ENCODE measurements at regions not wholly inside any gene's neighbourhood (a gene's known extent, or its start where the extent isn't known, plus 50 kb on each side); places are given as distances from the start of the nearest gene placed in this dataset.
A peak's percentile ranks its signal among the peaks of the same experiment; 100 is the strongest.
"Not testable (repeated sequence)": the region's sequence is repeated elsewhere in the genome, so short reads cannot be mapped to it uniquely, and the experiment has no call there.

GRCh38 chr6:119418084-119418483 lies 68.5 kb upstream of the MAN1A1 start:
- POLR2A ChIA-PET; H3K4me3 ChIP-seq (replicated peaks in 1 of 3; ENCODE audit: insufficient read depth in 1 of 3, low read depth in 2 of 3, low read length in 3 of 3); H3K27me3 ChIP-seq (ENCODE audit: control insufficient read depth in 1 of 2, insufficient read depth in 2 of 2, low read length in 2 of 2); H3K79me2 ChIP-seq (ENCODE audit: insufficient read depth, low read length); H2AFZ ChIP-seq (ENCODE audit: low read length); FAIRE-seq; H3K27ac ChIP-seq (ENCODE audit: extremely low read length, insufficient read depth, low read length); H3K9ac ChIP-seq (ENCODE audit: insufficient read depth, low read depth, low read length); in situ Hi-C loops (cut with HindIII; ENCODE audit: extremely low pct_ligation_motif_present, low pct_unique_long_range_greater_than_20kb); BruUV-seq (replicated peaks); intact Hi-C loops (cut with micrococcal nuclease; ENCODE audit: unreplicated experiment); H4K20me1 ChIP-seq (ENCODE audit: insufficient read depth, low read length); H3K4me1 ChIP-seq (ENCODE audit: insufficient read depth, low read length); H3K9me3 ChIP-seq (ENCODE audit: low read length); CTCF ChIA-PET (ENCODE audit: low intra/inter-chr PET ratio, low total read pairs); H3K36me3 ChIP-seq (replicated peaks in 1 of 2; ENCODE audit: control insufficient read depth in 1 of 2, insufficient read depth in 2 of 2, low read length in 2 of 2): not testable (repeated sequence)
- H3K4me2 ChIP-seq (ENCODE audit: low read depth, low read length), result peak overlapping the region; percentile 19; the same call in 1 of the 2 replicates
- 0% methylated on average over 2 of the region's 2 CpGs for WGBS (ENCODE audit: low lambda C conversion rate)
- DNase-seq (ENCODE audit: low spot score) (peak; percentile 29), ATAC-seq (0 out of 3 replicates have a peak, but pooled peaks have one; percentile 25)
- TF ChIP-seq FOXO4 (CRISPR knock-in tag; conservative IDR thresholded peaks at IDR 0.05), result 0 out of 2 replicates have a peak, but pooled peaks have one; percentile 54
- TF ChIP-seq, protein P1, sequence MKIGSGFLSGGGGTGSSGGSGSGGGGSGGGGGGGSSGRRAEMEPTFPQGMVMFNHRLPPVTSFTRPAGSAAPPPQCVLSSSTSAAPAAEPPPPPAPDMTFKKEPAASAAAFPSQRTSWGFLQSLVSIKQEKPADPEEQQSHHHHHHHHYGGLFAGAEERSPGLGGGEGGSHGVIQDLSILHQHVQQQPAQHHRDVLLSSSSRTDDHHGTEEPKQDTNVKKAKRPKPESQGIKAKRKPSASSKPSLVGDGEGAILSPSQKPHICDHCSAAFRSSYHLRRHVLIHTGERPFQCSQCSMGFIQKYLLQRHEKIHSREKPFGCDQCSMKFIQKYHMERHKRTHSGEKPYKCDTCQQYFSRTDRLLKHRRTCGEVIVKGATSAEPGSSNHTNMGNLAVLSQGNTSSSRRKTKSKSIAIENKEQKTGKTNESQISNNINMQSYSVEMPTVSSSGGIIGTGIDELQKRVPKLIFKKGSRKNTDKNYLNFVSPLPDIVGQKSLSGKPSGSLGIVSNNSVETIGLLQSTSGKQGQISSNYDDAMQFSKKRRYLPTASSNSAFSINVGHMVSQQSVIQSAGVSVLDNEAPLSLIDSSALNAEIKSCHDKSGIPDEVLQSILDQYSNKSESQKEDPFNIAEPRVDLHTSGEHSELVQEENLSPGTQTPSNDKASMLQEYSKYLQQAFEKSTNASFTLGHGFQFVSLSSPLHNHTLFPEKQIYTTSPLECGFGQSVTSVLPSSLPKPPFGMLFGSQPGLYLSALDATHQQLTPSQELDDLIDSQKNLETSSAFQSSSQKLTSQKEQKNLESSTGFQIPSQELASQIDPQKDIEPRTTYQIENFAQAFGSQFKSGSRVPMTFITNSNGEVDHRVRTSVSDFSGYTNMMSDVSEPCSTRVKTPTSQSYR (CRISPR knock-in tag; IDR thresholded peaks at IDR 0.05; ENCODE audit: borderline replicate concordance), result peak; percentile 76; the same call in 1 of the 2 replicates

DNA sequence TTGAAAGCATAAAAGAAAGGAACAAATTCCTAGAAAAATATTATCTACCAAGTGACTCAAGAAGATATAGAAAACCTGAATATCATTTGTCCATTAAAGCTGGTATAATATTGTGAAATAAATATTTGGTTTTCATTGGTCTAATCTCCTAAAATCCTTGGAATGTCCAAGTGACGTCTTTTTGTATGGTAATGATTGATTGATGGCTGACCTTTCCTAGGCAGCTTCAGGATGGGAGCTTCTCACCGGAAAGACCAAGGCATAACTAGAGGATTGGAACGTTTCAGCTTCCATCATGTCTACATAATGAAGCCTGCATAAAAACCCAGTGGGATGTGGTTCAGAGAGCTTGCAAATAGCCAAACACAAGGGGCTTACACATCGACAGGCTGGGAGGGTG lies 57.6 kb upstream of the MAN1A1 start:
- H3K27me3 ChIP-seq (ENCODE audit: control insufficient read depth in 1 of 2, insufficient read depth in 2 of 2, low read length in 2 of 2), result no peaks in the 10 kb centered on the region; a peak in 1 of 5 replicates
- DNase-seq (ENCODE audit: low spot score) (no peak), ATAC-seq (no peak), FAIRE-seq (no peak)
- no peaks in the 10 kb centered on the region for H3K4me1 ChIP-seq (ENCODE audit: insufficient read depth, low read length)
- ChIA-PET CTCF (ENCODE audit: low intra/inter-chr PET ratio, low total read pairs) (no interaction called here), POLR2A (no interaction called here)
- BruUV-seq (replicated peaks), result no TSS peak
- H4K20me1 ChIP-seq (ENCODE audit: insufficient read depth, low read length), result no peaks in the 10 kb centered on the region
- no peak overlapping the region for H3K4me2 ChIP-seq (ENCODE audit: low read depth, low read length)
- intact Hi-C loops (cut with micrococcal nuclease; ENCODE audit: unreplicated experiment), result no loop called here
- no peaks in the 10 kb centered on the region for H3K9me3 ChIP-seq (ENCODE audit: low read length)
- WGBS (ENCODE audit: low lambda C conversion rate), result 11% methylated on average over 4 of the region's 4 CpGs
- H3K9ac ChIP-seq (ENCODE audit: insufficient read depth, low read depth, low read length), result no peak overlapping the region
- H3K27ac ChIP-seq (ENCODE audit: extremely low read length, insufficient read depth, low read length), result no peak overlapping the region
- H3K79me2 ChIP-seq (ENCODE audit: insufficient read depth, low read length), result no peaks in the 10 kb centered on the region
- H2AFZ ChIP-seq (ENCODE audit: low read length), result no peak overlapping the region
- H3K36me3 ChIP-seq (replicated peaks in 1 of 2; ENCODE audit: control insufficient read depth in 1 of 2, insufficient read depth in 2 of 2, low read length in 2 of 2), result no peaks in the 10 kb centered on the region
- H3K4me3 ChIP-seq (replicated peaks in 1 of 3; ENCODE audit: insufficient read depth in 1 of 3, low read depth in 2 of 3, low read length in 3 of 3), result no peak overlapping the region
- in situ Hi-C loops (cut with HindIII; ENCODE audit: extremely low pct_ligation_motif_present, low pct_unique_long_range_greater_than_20kb), result no loop called here
- TF ChIP-seq PRPF4 (IDR thresholded peaks at IDR 0.05; ENCODE audit: low read depth, low read length, poor library complexity, severe bottlenecking) (no peak), ZNF24 (IDR thresholded peaks at IDR 0.05) (no peak), HNRNPK (IDR thresholded peaks at IDR 0.05; ENCODE audit: low read depth, low read length, poor library complexity, severe bottlenecking) (no peak), ZBTB37 (CRISPR knock-in tag; IDR thresholded peaks at IDR 0.05) (no peak), THAP8 (CRISPR knock-in tag; IDR thresholded peaks at IDR 0.05; ENCODE audit: borderline replicate concordance) (no peak), ZNF678 (CRISPR knock-in tag; IDR thresholded peaks at IDR 0.05) (no peak)
